Ectodermal cell (in vitro differentiated cells): ENCODE measurements at regions not wholly inside any gene's neighbourhood (a gene's known extent, or its start where the extent isn't known, plus 50 kb on each side); places are given as distances from the start of the nearest gene placed in this dataset.

ENCODE experiments used
- H3K27ac ChIP-seq: 2 replicates; pipeline ENCODE4 v1.7.0; 2013; ENCODE audit warnings: mild to moderate bottlenecking, low read depth, low read length; ENCODE audit not compliant: insufficient read depth, poor library complexity, severe bottlenecking
- H3K27me3 ChIP-seq: 2 replicates; pipeline ENCODE4 v1.7.0; 2013; ENCODE audit warnings: mild to moderate bottlenecking, low read length; ENCODE audit not compliant: insufficient read depth, control insufficient read depth, poor library complexity, severe bottlenecking
- H3K36me3 ChIP-seq: one replicate; pipeline ENCODE4 v1.7.0; 2013; ENCODE audit warnings: low read length; ENCODE audit not compliant: control insufficient read depth, insufficient read depth
- H3K4me1 ChIP-seq: one replicate; pipeline ENCODE4 v1.7.0; 2013; ENCODE audit warnings: low read length; ENCODE audit not compliant: control insufficient read depth, insufficient read depth
- H3K4me3 ChIP-seq: 2 replicates; pipeline ENCODE4 v1.7.0; 2013; ENCODE audit warnings: low read depth, low read length, control low read depth; ENCODE audit not compliant: insufficient read depth
- H3K9me3 ChIP-seq: 2 replicates; pipeline ENCODE4 v1.7.0; 2013; ENCODE audit warnings: mild to moderate bottlenecking, low read length, moderate library complexity; ENCODE audit not compliant: control insufficient read depth
- WGBS, 2 experiments: methylation state at CpG; one replicate each; pipeline ENCODE4 v1.1.7; 2013; ENCODE audit warnings: missing lambda C conversion rate in 2 of 2; 5-methylcytosine and 5-hydroxymethylcytosine counted together

DNA sequence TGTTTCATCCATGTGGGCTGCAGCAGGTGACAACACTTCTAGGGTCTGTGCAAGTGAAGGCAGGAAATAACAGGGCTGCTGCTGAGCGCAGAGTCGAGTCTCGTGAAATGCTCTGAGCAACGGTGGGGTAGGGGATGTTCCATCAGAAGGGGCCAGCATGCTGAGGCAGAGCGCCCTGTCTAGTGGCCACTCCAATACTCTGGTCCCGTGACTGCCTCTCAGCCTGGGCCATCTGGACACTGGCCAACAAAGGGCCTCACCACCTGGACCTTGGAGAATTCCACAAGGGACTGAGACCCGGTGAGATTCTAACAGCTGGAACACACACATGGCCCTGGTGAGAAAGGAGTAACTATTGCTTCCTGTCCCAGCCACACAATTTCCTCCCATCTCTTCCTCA lies 375.7 kb downstream of the SHANK2 start:
- H3K27ac ChIP-seq = no peak overlapping the region
- 86% methylated on average over 7 of the region's 7 CpGs for WGBS, 2 experiments
- no peaks in the 10 kb centered on the region for H3K36me3 ChIP-seq
- H3K4me1 ChIP-seq = peaks cover 10% of the 10 kb centered on the region
- H3K9me3 ChIP-seq = no peaks in the 10 kb centered on the region
- H3K4me3 ChIP-seq = no peak overlapping the region
- no peaks in the 10 kb centered on the region for H3K27me3 ChIP-seq

- 91 to 92% methylated on average over 12 of the region's 12 CpGs for WGBS, 2 experiments
These were observed 375.2 kb downstream of the SHANK2 start for GRCh38 chr11:70877151-70877550.

GRCh38 chr11:70878366-70878765 lies 374.0 kb downstream of the SHANK2 start:
- H3K27me3 ChIP-seq = no peaks in the 10 kb centered on the region
- no peaks in the 10 kb centered on the region for H3K9me3 ChIP-seq
- WGBS, 2 experiments = 90 to 91% methylated on average over 7 of the region's 7 CpGs
- H3K4me3 ChIP-seq = no peak overlapping the region
- H3K27ac ChIP-seq = no peak overlapping the region
- H3K36me3 ChIP-seq = no peaks in the 10 kb centered on the region
- peaks cover 3% of the 10 kb centered on the region for H3K4me1 ChIP-seq

More at GRCh38 chr11:70877151-70877550, 375.2 kb downstream of the SHANK2 start:
- H3K4me3 ChIP-seq = no peak overlapping the region
- no peaks in the 10 kb centered on the region for H3K9me3 ChIP-seq
- no peaks in the 10 kb centered on the region for H3K27me3 ChIP-seq
- H3K4me1 ChIP-seq = peaks cover 10% of the 10 kb centered on the region
- no peak overlapping the region for H3K27ac ChIP-seq
- H3K36me3 ChIP-seq = no peaks in the 10 kb centered on the region

DNA sequence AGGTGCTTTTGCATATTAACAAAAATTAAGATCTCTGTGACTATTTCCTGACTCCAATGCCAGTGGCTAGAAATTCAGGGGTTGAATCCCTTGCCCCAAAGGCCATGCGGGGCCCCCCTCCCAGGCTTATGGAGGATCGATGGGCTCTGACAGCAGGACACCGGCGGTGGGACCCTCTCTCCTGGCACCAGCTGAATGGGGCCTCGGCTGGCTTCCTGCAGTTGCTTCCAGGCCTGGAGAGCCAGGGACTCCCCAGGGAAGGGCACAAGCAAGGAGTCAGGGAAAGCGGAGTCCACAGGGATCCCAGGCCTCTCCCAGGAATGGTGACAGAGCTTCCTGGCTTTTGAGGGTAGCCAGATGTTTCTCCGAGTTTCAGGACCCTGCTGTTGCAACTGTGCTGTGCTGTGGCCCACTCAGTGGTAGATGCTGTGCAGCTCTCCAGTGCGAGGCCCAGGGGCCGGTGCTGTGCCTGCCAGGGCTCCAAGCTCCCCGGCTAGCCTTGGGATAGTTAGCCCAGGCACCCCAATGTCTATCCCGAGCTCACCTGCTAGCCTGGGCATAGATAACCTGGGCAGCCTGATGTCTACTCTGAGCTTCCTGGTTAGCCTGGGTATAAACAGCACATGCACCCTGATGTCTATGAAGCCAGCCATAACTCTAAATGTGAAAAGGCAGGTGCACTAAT lies 372.6 kb downstream of the SHANK2 start:
- H3K36me3 ChIP-seq = no peaks in the 10 kb centered on the region
- H3K27ac ChIP-seq = no peak overlapping the region
- WGBS, 2 experiments = 90 to 91% methylated on average over 11 of the region's 11 CpGs
- no peaks in the 10 kb centered on the region for H3K9me3 ChIP-seq
- H3K27me3 ChIP-seq = no peaks in the 10 kb centered on the region
- H3K4me3 ChIP-seq = no peak overlapping the region
- no peaks in the 10 kb centered on the region for H3K4me1 ChIP-seq

GRCh38 chr11:70880416-70880815 lies 372.0 kb downstream of the SHANK2 start:
- Histone ChIP-seq H3K9me3 (no peaks in the 10 kb centered on the region), H3K27me3 (no peaks in the 10 kb centered on the region), H3K4me3 (no peak overlapping the region), H3K27ac (no peak overlapping the region), H3K4me1 (no peaks in the 10 kb centered on the region), H3K36me3 (no peaks in the 10 kb centered on the region)
- 93 to 97% methylated on average over 5 of the region's 5 CpGs for WGBS, 2 experiments

DNA sequence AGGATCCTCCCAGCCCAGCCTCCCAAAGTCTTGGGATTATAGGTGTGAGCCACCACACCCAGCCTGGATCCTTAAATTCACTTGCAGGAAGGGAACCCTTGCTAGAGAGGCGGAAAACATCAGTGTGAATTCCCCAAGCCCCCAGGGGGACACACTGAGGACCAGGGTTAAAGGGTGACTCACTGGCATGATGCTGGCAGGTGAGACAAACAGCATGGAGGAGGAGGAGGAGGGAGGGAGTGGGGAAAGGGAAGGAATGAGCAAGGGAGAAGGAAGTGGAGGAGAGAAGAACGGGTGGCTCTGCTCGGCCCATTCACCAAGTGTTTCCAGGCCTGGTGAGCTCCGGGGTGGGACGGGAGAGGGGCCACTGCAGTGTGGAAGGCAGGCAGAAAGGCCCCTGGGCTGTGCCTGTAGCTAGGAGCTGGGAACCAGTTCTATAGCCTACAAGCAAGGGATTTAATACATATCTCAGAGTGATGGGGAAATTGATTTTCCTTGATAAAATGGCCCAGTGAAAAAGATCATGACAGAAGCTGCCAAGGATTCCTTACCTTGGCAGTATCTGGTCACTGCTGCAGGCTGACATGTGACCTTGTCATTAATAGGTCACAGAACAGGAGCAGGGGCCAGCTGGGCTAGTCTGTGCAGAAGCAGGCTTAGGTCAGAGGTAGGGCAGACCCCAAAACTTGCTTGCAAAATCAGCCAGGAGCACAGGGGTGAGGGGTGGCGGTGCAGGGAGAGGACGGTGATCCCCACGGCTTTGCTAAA lies 370.2 kb downstream of the SHANK2 start:
- H3K27me3 ChIP-seq = no peaks in the 10 kb centered on the region
- H3K4me3 ChIP-seq = no peak overlapping the region
- no peak overlapping the region for H3K27ac ChIP-seq
- no peaks in the 10 kb centered on the region for H3K9me3 ChIP-seq
- H3K4me1 ChIP-seq = peaks cover 16% of the 10 kb centered on the region
- H3K36me3 ChIP-seq = no peaks in the 10 kb centered on the region
- WGBS, 2 experiments = 83 to 85% methylated on average over 8 of the region's 8 CpGs

DNA sequence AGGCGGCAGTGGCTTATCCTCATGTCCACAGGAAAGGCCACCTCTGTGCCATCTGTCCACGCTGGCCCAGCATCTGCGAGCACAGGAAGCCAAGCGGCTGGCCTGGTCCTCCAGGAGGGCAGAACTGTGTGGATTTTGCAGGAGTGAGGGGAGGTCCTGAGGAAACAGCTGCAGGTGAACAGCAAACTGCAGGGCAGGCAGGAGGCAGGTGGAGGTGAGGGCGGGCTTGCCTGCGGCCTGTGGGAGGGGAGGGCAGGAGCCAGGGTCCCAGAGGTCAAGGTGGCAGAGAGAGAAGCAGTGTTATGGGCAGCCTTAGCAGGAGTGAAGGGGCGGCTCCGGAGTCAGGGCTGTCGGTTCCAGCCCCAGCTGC lies 369.7 kb downstream of the SHANK2 start:
- Histone ChIP-seq H3K4me3 (no peak overlapping the region), H3K36me3 (no peaks in the 10 kb centered on the region), H3K27me3 (no peaks in the 10 kb centered on the region), H3K27ac (no peak overlapping the region), H3K9me3 (no peaks in the 10 kb centered on the region), H3K4me1 (peaks cover 20% of the 10 kb centered on the region)
- WGBS, 2 experiments = 94 to 95% methylated on average over 9 of the region's 9 CpGs

- Histone ChIP-seq H3K4me3 (no peak overlapping the region), H3K27ac (no peak overlapping the region), H3K4me1 (peaks cover 23% of the 10 kb centered on the region), H3K27me3 (no peaks in the 10 kb centered on the region), H3K9me3 (no peaks in the 10 kb centered on the region), H3K36me3 (no peaks in the 10 kb centered on the region)
- 94 to 96% methylated on average over 11 of the region's 11 CpGs for WGBS, 2 experiments
These were observed 368.9 kb downstream of the SHANK2 start for GRCh38 chr11:70883323-70883940.

GRCh38 chr11:70883973-70884623 lies 368.3 kb downstream of the SHANK2 start:
- Histone ChIP-seq H3K27me3 (no peaks in the 10 kb centered on the region), H3K4me1 (peaks cover 23% of the 10 kb centered on the region), H3K27ac (no peak overlapping the region), H3K36me3 (no peaks in the 10 kb centered on the region), H3K4me3 (no peak overlapping the region), H3K9me3 (no peaks in the 10 kb centered on the region)
- 90 to 92% methylated on average over 12 of the region's 12 CpGs for WGBS, 2 experiments
